Left colon (tissue), 2 donors: ENCODE measurements at regions not wholly inside any gene's neighbourhood (a gene's known extent, or its start where the extent isn't known, plus 50 kb on each side); places are given as distances from the start of the nearest gene placed in this dataset.

Source experiments
- ATAC-seq: fragments of 200-7000 bp; cut with Tn5 transposase; one replicate; pipeline ENCODE4 v1.9.1; 2020; ENCODE audit warnings: mild to moderate bottlenecking, moderate library complexity
- DNase-seq, 2 donors: peaks; one replicate each; pipeline ENCODE4 v3.0.0-alpha.2; 2020
- intact Hi-C, 2 donors: fragments of 100-400 bp; cut with DNase I in 1 of 2; cut with micrococcal nuclease in 1 of 2; formaldehyde crosslinking; loops; one replicate each; pipeline versions ENCODE4 v1.11.2 to v1.14.0; 2022; cut with DNase I, micrococcal nuclease
- donor health status: DM: no; HTN: no; CAD: no.
- donor health status: DM: yes; HTN: yes; CAD: no.

- DNase-seq (no peak), ATAC-seq (no peak)
- intact Hi-C loops, result no loop called here
Measured at GRCh38 chr1:113333056-113333455, 57.3 kb upstream of the MAGI3 start.

GRCh38 chr1:113340038-113340437 lies 50.3 kb upstream of the MAGI3 start:
- DNase-seq (no peak), ATAC-seq (no peak)
- intact Hi-C loops, result no loop called here
